Neuronal stem cell (in vitro differentiated cells): ENCODE measurements at regions not wholly inside any gene's neighbourhood (a gene's known extent, or its start where the extent isn't known, plus 50 kb on each side); places are given as distances from the start of the nearest gene placed in this dataset.
A peak's percentile ranks its signal among the peaks of the same experiment; 100 is the strongest.

ENCODE experiments used
- DNase-seq: peaks from one replicate; pipeline ENCODE4 v3.0.0-alpha.2; 2013; ENCODE audit warnings: low spot score
- H2AFZ ChIP-seq: one replicate; pipeline ENCODE4 v1.6.1; 2013; ENCODE audit warnings: mild to moderate bottlenecking, low read length, inconsistent platforms
- H2AK5ac ChIP-seq: 2 replicates; pipeline ENCODE4 v1.6.1; 2013; ENCODE audit warnings: low read depth, mild to moderate bottlenecking, inconsistent platforms, low read length, moderate library complexity, mixed read lengths
- H2BK120ac ChIP-seq: 2 replicates; pipeline ENCODE4 v1.6.1; 2013; ENCODE audit warnings: low read depth, mild to moderate bottlenecking, inconsistent platforms, low read length, moderate library complexity, mixed read lengths
- H2BK12ac ChIP-seq: one replicate; pipeline ENCODE4 v1.6.1; 2013; ENCODE audit warnings: low read length, inconsistent platforms
- H2BK15ac ChIP-seq: 2 replicates; pipeline ENCODE4 v1.6.1; 2013; ENCODE audit warnings: mild to moderate bottlenecking, low read length, inconsistent platforms, mixed read lengths
- H2BK5ac ChIP-seq: one replicate; pipeline ENCODE4 v1.6.1; 2013; ENCODE audit warnings: inconsistent platforms, mild to moderate bottlenecking, low read length, moderate library complexity
- H3K14ac ChIP-seq: one replicate; pipeline ENCODE4 v1.6.1; 2013; ENCODE audit warnings: low read length, inconsistent platforms
- H3K18ac ChIP-seq: 2 replicates; pipeline ENCODE4 v1.6.1; 2013; ENCODE audit warnings: low read length, inconsistent platforms
- H3K23ac ChIP-seq: 2 replicates; pipeline ENCODE4 v1.6.1; 2013; ENCODE audit warnings: low read depth, mild to moderate bottlenecking, mixed read lengths, low read length, inconsistent platforms; ENCODE audit not compliant: poor library complexity
- H3K27ac ChIP-seq: replicated peaks from 3 replicates; pipeline ENCODE4 v1.5.1; 2013; ENCODE audit warnings: low read length, inconsistent platforms
- H3K27me3 ChIP-seq, 3 experiments: 2 replicates each; pipeline ENCODE4 v1.6.1; 2013; ENCODE audit warnings: low read length in 3 of 3, mild to moderate bottlenecking in 2 of 3, inconsistent platforms in 1 of 3, low read depth in 1 of 3, mixed read lengths in 1 of 3, moderate library complexity in 1 of 3; ENCODE audit not compliant: control insufficient read depth in 3 of 3, insufficient read depth in 3 of 3
- H3K36me3 ChIP-seq, 2 donors: replicated peaks in 1 of 2; 2 replicates each; pipeline ENCODE4 v1.6.1; 2013; ENCODE audit warnings: low read length in 2 of 2; ENCODE audit not compliant: control insufficient read depth in 2 of 2, insufficient read depth in 2 of 2
- H3K4ac ChIP-seq: 2 replicates; pipeline ENCODE4 v1.6.1; 2013; ENCODE audit warnings: inconsistent platforms, mild to moderate bottlenecking, low read length, moderate library complexity
- H3K4me1 ChIP-seq, 2 donors: 1 replicate in 1 of 2; 2 replicates in 1 of 2; pipeline ENCODE4 v1.6.1; 2013; ENCODE audit warnings: low read length in 2 of 2, low read depth in 1 of 2; ENCODE audit not compliant: control insufficient read depth in 2 of 2, insufficient read depth in 1 of 2
- H3K4me2 ChIP-seq: one replicate; pipeline ENCODE4 v1.6.1; 2013; ENCODE audit warnings: mild to moderate bottlenecking, low read length, inconsistent platforms; ENCODE audit not compliant: insufficient read depth, poor library complexity, severe bottlenecking
- H3K4me3 ChIP-seq, 2 donors: 2 replicates each; pipeline ENCODE4 v1.5.1; 2013; ENCODE audit warnings: low read length in 2 of 2, mild to moderate bottlenecking in 2 of 2, inconsistent platforms in 1 of 2, moderate library complexity in 1 of 2
- H3K79me1 ChIP-seq: one replicate; pipeline ENCODE4 v1.6.1; 2013; ENCODE audit warnings: low read depth, mild to moderate bottlenecking, inconsistent platforms, low read length, moderate library complexity
- H3K9ac ChIP-seq: one replicate; pipeline ENCODE4 v1.6.1; 2013; ENCODE audit warnings: mild to moderate bottlenecking, low read depth, low read length, inconsistent platforms; ENCODE audit not compliant: poor library complexity
- H3K9me3 ChIP-seq, 2 donors: replicated peaks in 1 of 2; 2 replicates each; pipeline versions ENCODE3 to v1.6.1; 2013; ENCODE audit warnings: low read length in 2 of 2, mild to moderate bottlenecking in 2 of 2, inconsistent platforms in 1 of 2, low read depth in 1 of 2, mixed read lengths in 1 of 2, moderate library complexity in 1 of 2; ENCODE audit not compliant: control insufficient read depth in 2 of 2, insufficient read depth in 1 of 2
- H4K8ac ChIP-seq: one replicate; pipeline ENCODE4 v1.6.1; 2013; ENCODE audit warnings: low read depth, mild to moderate bottlenecking, inconsistent platforms, low read length, moderate library complexity
- H4K91ac ChIP-seq: one replicate; pipeline ENCODE4 v1.6.1; 2013; ENCODE audit warnings: low read length, low read depth, mild to moderate bottlenecking, inconsistent platforms; ENCODE audit not compliant: poor library complexity
- WGBS, 2 donors: extraction: QIAGEN DNeasy Blood & Tissue Kit; methylation state at CpG; one replicate each; pipeline ENCODE4 v1.1.7; 2013; ENCODE audit warnings: missing lambda C conversion rate in 2 of 2, mixed read lengths in 1 of 2; ENCODE audit not compliant: insufficient read length in 2 of 2, insufficient replicate concordance in 1 of 2; ENCODE audit errors: extremely low coverage in 2 of 2; 5-methylcytosine and 5-hydroxymethylcytosine counted together

GRCh38 chr2:173697929-173698328, 267.2 kb downstream of the SP3 start:
- Histone ChIP-seq H2BK5ac (no peak overlapping the region), H3K4ac (no peak overlapping the region), H3K9ac (no peak overlapping the region), H3K18ac (no peak overlapping the region), H2AFZ (no peak overlapping the region), H3K9me3 (peaks cover 0 to 2% of the 10 kb centered on the region in 2 donors), H3K4me2 (no peak overlapping the region), H3K27ac (no peak overlapping the region), H2BK120ac (no peak overlapping the region), H4K8ac (no peak overlapping the region), H3K4me3 (no peak overlapping the region), H2BK12ac (no peak overlapping the region), H3K27me3 (peaks cover 0 to 2% (median 0%) of the 10 kb centered on the region in 3 experiments), H2BK15ac (no peak overlapping the region), H3K4me1 (no peaks in the 10 kb centered on the region), H2AK5ac (no peak overlapping the region), H3K14ac (no peak overlapping the region), H3K23ac (no peak overlapping the region), H4K91ac (peak overlapping the region; percentile 19), H3K79me1 (no peaks in the 10 kb centered on the region), H3K36me3 (no peaks in the 10 kb centered on the region)
- 100% methylated on average over 1 of the region's 1 CpG for WGBS, 2 donors
- DNase-seq: no peak

- H3K36me3 ChIP-seq: no peaks in the 10 kb centered on the region
- no peak overlapping the region for H3K4ac ChIP-seq
- H3K9ac ChIP-seq: no peak overlapping the region
- H4K8ac ChIP-seq: no peak overlapping the region
- H2BK15ac ChIP-seq: no peak overlapping the region
- peaks cover 1 to 2% of the 10 kb centered on the region in 2 donors for H3K4me1 ChIP-seq
- no peak overlapping the region for H3K18ac ChIP-seq
- no peak overlapping the region for H2BK5ac ChIP-seq
- no peaks in the 10 kb centered on the region for H3K79me1 ChIP-seq
- no peaks in the 10 kb centered on the region for H3K9me3 ChIP-seq
- WGBS, 2 donors: no CpG with 5 or more reads among the region's 4 CpGs
- H3K27ac ChIP-seq: no peak overlapping the region
- no peak overlapping the region for H2BK120ac ChIP-seq
- H2AFZ ChIP-seq: no peak overlapping the region
- no peak overlapping the region for H3K4me2 ChIP-seq
- no peaks in the 10 kb centered on the region for H3K27me3 ChIP-seq
- no peak overlapping the region for H3K14ac ChIP-seq
- no peak overlapping the region for H3K4me3 ChIP-seq
- no peak overlapping the region for H2AK5ac ChIP-seq
- no peak overlapping the region for H4K91ac ChIP-seq
- DNase-seq: no peak
- H2BK12ac ChIP-seq: no peak overlapping the region
- H3K23ac ChIP-seq: no peak overlapping the region
These were observed 259.5 kb downstream of the SP3 start for GRCh38 chr2:173705656-173706055.

GRCh38 chr2:173706936-173707335, 258.2 kb downstream of the SP3 start:
- Histone ChIP-seq H3K9me3 (no peaks in the 10 kb centered on the region), H3K79me1 (no peaks in the 10 kb centered on the region), H3K4me2 (no peak overlapping the region), H3K27me3 (no peaks in the 10 kb centered on the region), H3K27ac (no peak overlapping the region), H2AFZ (no peak overlapping the region), H2AK5ac (no peak overlapping the region), H2BK12ac (no peak overlapping the region), H3K18ac (no peak overlapping the region), H3K36me3 (no peaks in the 10 kb centered on the region), H2BK120ac (no peak overlapping the region), H4K8ac (no peak overlapping the region), H3K4me1 (peaks cover 1 to 2% of the 10 kb centered on the region in 2 donors), H3K4ac (no peak overlapping the region), H2BK15ac (no peak overlapping the region), H3K23ac (no peak overlapping the region), H2BK5ac (no peak overlapping the region), H4K91ac (no peak overlapping the region), H3K14ac (no peak overlapping the region), H3K4me3 (no peak overlapping the region), H3K9ac (no peak overlapping the region)
- DNase-seq: no peak
- no CpG with 5 or more reads among the region's 4 CpGs for WGBS, 2 donors

GRCh38 chr2:173708806-173709205, 256.4 kb downstream of the SP3 start:
- Histone ChIP-seq H3K4ac (no peak overlapping the region), H3K9me3 (no peaks in the 10 kb centered on the region), H2AFZ (no peak overlapping the region), H4K91ac (no peak overlapping the region), H3K27ac (no peak overlapping the region), H3K27me3 (no peaks in the 10 kb centered on the region), H2AK5ac (no peak overlapping the region), H3K23ac (no peak overlapping the region), H3K4me2 (no peak overlapping the region), H2BK120ac (no peak overlapping the region), H2BK15ac (no peak overlapping the region), H3K18ac (no peak overlapping the region), H3K4me3 (no peak overlapping the region), H3K9ac (no peak overlapping the region), H4K8ac (no peak overlapping the region), H3K79me1 (no peaks in the 10 kb centered on the region), H3K14ac (no peak overlapping the region), H2BK5ac (no peak overlapping the region), H3K4me1 (peaks cover 1 to 2% of the 10 kb centered on the region in 2 donors), H3K36me3 (no peaks in the 10 kb centered on the region), H2BK12ac (no peak overlapping the region)
- no CpG with 5 or more reads among the region's 5 CpGs for WGBS, 2 donors
- DNase-seq: no peak
